ENCODE measurements at regions not wholly inside any gene's neighbourhood (a gene's known extent, or its start where the extent isn't known, plus 50 kb on each side); places are given as distances from the start of the nearest gene placed in this dataset.
"Not testable (repeated sequence)": the region's sequence is repeated elsewhere in the genome, so short reads cannot be mapped to it uniquely, and the experiment has no call there.

GRCh38 chr12:131432532-131433260 lies 278.2 kb upstream of the SFSWAP start:
- DNase-seq: no peak

GRCh38 chr12:131434208-131435125 lies 276.4 kb upstream of the SFSWAP start:
- no peak for DNase-seq

- no peak for DNase-seq
Observed at GRCh38 chr12:131436922-131437705, 273.8 kb upstream of the SFSWAP start.

- no peak for DNase-seq
Observed at GRCh38 chr12:131437706-131438492, 273.0 kb upstream of the SFSWAP start.

GRCh38 chr12:131438493-131438835 lies 272.4 kb upstream of the SFSWAP start:
- not testable (repeated sequence) for DNase-seq

GRCh38 chr12:131438881-131439280 lies 272.0 kb upstream of the SFSWAP start:
- DNase-seq: no peak

- not testable (repeated sequence) for DNase-seq
Observed at GRCh38 chr12:131439752-131440151, 271.1 kb upstream of the SFSWAP start.

- DNase-seq: not testable (repeated sequence)
Observed at GRCh38 chr12:131440209-131441059, 270.5 kb upstream of the SFSWAP start.

GRCh38 chr12:131441060-131441396 lies 269.9 kb upstream of the SFSWAP start:
- DNase-seq: no peak

- no peak for DNase-seq
Observed at GRCh38 chr12:131441638-131442336, 269.1 kb upstream of the SFSWAP start.

GRCh38 chr12:131442337-131442918 lies 268.5 kb upstream of the SFSWAP start:
- no peak for DNase-seq

- DNase-seq: no peak
Observed at GRCh38 chr12:131443019-131444000, 267.6 kb upstream of the SFSWAP start.

- DNase-seq: no peak
Observed at GRCh38 chr12:131444220-131445164, 266.4 kb upstream of the SFSWAP start.

GRCh38 chr12:131445184-131445774 lies 265.6 kb upstream of the SFSWAP start:
- DNase-seq: no peak

- DNase-seq: no peak
Observed at GRCh38 chr12:131445795-131446194, 265.1 kb upstream of the SFSWAP start.

- DNase-seq: not testable (repeated sequence)
Observed at GRCh38 chr12:131447636-131448035, 263.3 kb upstream of the SFSWAP start.
